ENCODE measurements at regions not wholly inside any gene's neighbourhood (a gene's known extent, or its start where the extent isn't known, plus 50 kb on each side); places are given as distances from the start of the nearest gene placed in this dataset.

DNA sequence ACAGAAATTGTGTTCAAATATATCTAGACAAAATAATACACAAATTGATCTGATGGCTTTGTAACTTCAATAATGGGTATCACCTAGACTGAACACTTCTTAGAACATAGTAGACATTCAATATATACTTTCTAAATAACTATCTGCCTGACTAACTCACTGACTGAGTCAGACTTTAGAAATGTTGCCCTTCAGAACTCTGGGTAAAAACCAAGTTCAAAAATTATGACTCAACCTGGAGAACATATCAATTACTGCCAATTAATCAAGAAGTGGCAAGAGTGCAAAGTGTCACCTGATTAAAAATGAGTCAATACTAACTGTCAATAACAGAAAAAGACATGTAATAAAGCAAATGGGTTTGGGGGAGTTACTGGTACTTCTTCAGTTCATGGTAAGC, 144.6 kb upstream of the TMCO5A start:
- intact Hi-C loops (cut with DNase I) = no loop called here

DNA sequence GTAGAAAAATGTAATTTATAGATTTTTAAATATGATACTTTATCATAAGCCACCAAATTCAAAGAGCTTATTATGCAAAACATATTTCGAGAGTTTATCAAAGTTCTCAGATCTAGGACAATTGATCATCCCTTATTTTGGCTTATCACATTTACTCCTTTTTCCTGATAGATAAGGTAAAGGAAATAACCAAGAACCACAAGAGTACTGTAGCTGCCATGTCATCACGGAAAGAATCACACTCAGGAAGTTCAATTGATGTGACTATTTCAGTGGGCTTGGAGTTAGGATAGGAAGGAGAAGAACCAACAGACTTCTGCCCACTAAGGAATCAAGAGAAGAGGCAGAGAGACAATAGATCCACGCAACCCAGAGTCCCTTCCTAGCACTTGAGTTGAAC, 142.7 kb upstream of the TMCO5A start:
- Histone ChIP-seq H3K27ac (no peak overlapping the region), H3K4me3 (no peak overlapping the region), H3K27me3 (no peaks in the 10 kb centered on the region), H3K4me1 (no peaks in the 10 kb centered on the region), H3K36me3 (no peaks in the 10 kb centered on the region), H3K9me3 (no peaks in the 10 kb centered on the region)
- TF ChIP-seq POLR2AphosphoS5 (IDR thresholded peaks at IDR 0.05; ENCODE audit: insufficient read depth in 1 of 2, low read depth in 1 of 2) = no peak
- TF ChIP-seq, protein P1, sequence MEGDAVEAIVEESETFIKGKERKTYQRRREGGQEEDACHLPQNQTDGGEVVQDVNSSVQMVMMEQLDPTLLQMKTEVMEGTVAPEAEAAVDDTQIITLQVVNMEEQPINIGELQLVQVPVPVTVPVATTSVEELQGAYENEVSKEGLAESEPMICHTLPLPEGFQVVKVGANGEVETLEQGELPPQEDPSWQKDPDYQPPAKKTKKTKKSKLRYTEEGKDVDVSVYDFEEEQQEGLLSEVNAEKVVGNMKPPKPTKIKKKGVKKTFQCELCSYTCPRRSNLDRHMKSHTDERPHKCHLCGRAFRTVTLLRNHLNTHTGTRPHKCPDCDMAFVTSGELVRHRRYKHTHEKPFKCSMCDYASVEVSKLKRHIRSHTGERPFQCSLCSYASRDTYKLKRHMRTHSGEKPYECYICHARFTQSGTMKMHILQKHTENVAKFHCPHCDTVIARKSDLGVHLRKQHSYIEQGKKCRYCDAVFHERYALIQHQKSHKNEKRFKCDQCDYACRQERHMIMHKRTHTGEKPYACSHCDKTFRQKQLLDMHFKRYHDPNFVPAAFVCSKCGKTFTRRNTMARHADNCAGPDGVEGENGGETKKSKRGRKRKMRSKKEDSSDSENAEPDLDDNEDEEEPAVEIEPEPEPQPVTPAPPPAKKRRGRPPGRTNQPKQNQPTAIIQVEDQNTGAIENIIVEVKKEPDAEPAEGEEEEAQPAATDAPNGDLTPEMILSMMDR (IDR thresholded peaks at IDR 0.05) = no peak
- intact Hi-C loops (cut with DNase I) = no loop called here
- no peak for DNase-seq (ENCODE audit: extremely low spot score in 2 of 2)

More for the DNA sequence above, 144.6 kb upstream of the TMCO5A start:
- no peak overlapping the region for H3K27ac ChIP-seq
- no peaks in the 10 kb centered on the region for H3K4me1 ChIP-seq
- no peak overlapping the region for H3K4me3 ChIP-seq
- no peaks in the 10 kb centered on the region for H3K36me3 ChIP-seq
- TF ChIP-seq, protein P1 (IDR thresholded peaks at IDR 0.05) = no peak
- TF ChIP-seq POLR2A (IDR thresholded peaks at IDR 0.05) = no peak
- no peak for TF ChIP-seq POLR2AphosphoS5 (IDR thresholded peaks at IDR 0.05; ENCODE audit: insufficient read depth in 1 of 2, low read depth in 1 of 2)
- H3K27me3 ChIP-seq = no peaks in the 10 kb centered on the region
- H3K9me3 ChIP-seq = no peaks in the 10 kb centered on the region
- DNase-seq (ENCODE audit: extremely low spot score in 2 of 2) = no peak

DNA sequence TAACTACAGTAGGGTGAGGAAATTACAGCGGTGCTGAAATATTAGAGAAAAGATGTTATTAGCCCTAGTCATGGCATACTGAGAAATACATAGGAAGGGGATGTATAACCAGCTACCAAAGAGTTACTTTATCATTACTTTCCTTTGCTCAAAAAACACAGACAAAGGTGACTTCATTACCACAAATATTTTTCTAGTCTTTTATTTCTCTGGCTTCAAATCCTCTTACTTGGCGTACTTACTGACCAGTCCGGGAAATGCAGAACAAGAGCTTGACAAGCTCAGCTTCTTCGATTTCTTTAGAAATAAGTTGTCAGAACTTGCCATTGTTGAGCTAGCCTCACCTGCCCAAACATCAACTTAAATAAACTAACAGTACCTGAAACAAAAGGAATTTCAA, 142.1 kb upstream of the TMCO5A start:
- Histone ChIP-seq H3K36me3 (no peaks in the 10 kb centered on the region), H3K4me1 (no peaks in the 10 kb centered on the region), H3K9me3 (no peaks in the 10 kb centered on the region), H3K27me3 (no peaks in the 10 kb centered on the region), H3K27ac (no peak overlapping the region), H3K4me3 (no peak overlapping the region)
- no peak for TF ChIP-seq POLR2AphosphoS5 (IDR thresholded peaks at IDR 0.05; ENCODE audit: insufficient read depth in 1 of 2, low read depth in 1 of 2)
- no peak for TF ChIP-seq POLR2A (IDR thresholded peaks at IDR 0.05)
- TF ChIP-seq, protein P1 (IDR thresholded peaks at IDR 0.05) = no peak
- DNase-seq (ENCODE audit: extremely low spot score in 2 of 2) = no peak
- intact Hi-C loops (cut with DNase I) = no loop called here

DNA sequence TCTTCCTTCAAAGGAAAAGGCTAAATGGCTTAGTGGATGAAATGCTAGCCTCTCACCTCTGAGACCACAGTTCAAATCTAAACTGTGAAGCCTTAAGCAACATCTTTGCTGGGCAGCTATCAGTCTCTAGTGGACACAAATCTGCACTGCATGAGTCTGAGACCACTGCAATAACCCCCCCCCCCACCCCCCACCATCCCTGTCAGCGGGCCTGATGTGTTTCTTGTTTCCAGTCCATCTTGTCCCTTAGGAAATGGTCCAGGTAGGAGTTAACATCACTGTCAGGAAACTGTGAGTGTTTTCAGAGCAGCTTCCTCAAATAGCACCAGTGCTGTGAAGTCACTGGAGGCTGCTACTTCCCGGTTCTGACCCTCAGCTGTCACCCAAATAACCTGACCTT, 140.6 kb upstream of the TMCO5A start:
- no peak for DNase-seq (ENCODE audit: extremely low spot score in 2 of 2)
- Histone ChIP-seq H3K4me1 (no peaks in the 10 kb centered on the region), H3K4me3 (no peak overlapping the region), H3K27me3 (no peaks in the 10 kb centered on the region), H3K9me3 (no peaks in the 10 kb centered on the region), H3K27ac (no peak overlapping the region), H3K36me3 (no peaks in the 10 kb centered on the region)
- intact Hi-C loops (cut with DNase I) = no loop called here
- no peak for TF ChIP-seq POLR2A (IDR thresholded peaks at IDR 0.05)
- TF ChIP-seq, protein P1 (IDR thresholded peaks at IDR 0.05) = no peak
- TF ChIP-seq POLR2AphosphoS5 (IDR thresholded peaks at IDR 0.05; ENCODE audit: insufficient read depth in 1 of 2, low read depth in 1 of 2) = no peak

DNA sequence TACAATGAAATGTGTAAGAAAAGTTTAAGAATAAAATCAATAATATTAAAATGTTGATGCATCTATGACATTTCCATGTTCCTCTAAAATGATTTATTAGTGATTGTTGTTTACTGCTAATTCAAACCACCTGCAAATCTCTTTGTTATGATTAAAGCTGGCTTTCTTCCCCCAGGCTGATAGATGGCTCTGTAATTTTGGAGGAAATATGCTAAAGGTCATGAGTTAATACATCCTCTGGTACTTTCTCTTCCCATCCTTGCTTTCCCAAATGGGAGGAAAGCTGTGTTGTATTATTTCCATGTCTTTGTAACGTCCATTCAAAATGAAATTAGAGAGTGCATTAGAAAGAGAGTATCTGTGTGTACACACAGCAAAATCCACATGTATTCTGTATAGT, 139.5 kb upstream of the TMCO5A start:
- H3K36me3 ChIP-seq = no peaks in the 10 kb centered on the region
- intact Hi-C loops (cut with DNase I) = no loop called here

More for the DNA sequence above, 139.5 kb upstream of the TMCO5A start:
- DNase-seq (ENCODE audit: extremely low spot score in 2 of 2) = no peak
- Histone ChIP-seq H3K4me1 (no peaks in the 10 kb centered on the region), H3K4me3 (no peak overlapping the region), H3K27me3 (no peaks in the 10 kb centered on the region), H3K27ac (no peak overlapping the region), H3K9me3 (no peaks in the 10 kb centered on the region)
- TF ChIP-seq POLR2A (IDR thresholded peaks at IDR 0.05) (no peak), POLR2AphosphoS5 (IDR thresholded peaks at IDR 0.05; ENCODE audit: insufficient read depth in 1 of 2, low read depth in 1 of 2) (no peak)
- TF ChIP-seq, protein P1 (IDR thresholded peaks at IDR 0.05) = no peak

Data from vagina (tissue), 2 donors.